GM23248 (cell line): ENCODE measurements at regions not wholly inside any gene's neighbourhood (a gene's known extent, or its start where the extent isn't known, plus 50 kb on each side); places are given as distances from the start of the nearest gene placed in this dataset.

Experiments used
- DNase-seq: peaks from one replicate; pipeline ENCODE4 v3.0.0-alpha.2; 2015
- H2AFZ ChIP-seq: fragments of 200-600 bp; sonication (generic); 2 replicates; pipeline ENCODE4 v1.6.1; 2016; ENCODE audit warnings: antibody characterized with exemption
- H3F3A ChIP-seq: fragments of 200-600 bp; sonication (generic); 2 replicates; pipeline ENCODE4 v1.6.1; 2016; ENCODE audit warnings: mild to moderate bottlenecking, antibody characterized with exemption, mixed run types; ENCODE audit not compliant: insufficient read depth
- H3K27ac ChIP-seq: fragments of 200-600 bp; sonication (generic); 2 replicates; pipeline ENCODE4 v1.5.1; 2016; ENCODE audit warnings: mild to moderate bottlenecking
- H3K27me3 ChIP-seq: fragments of 200-600 bp; sonication (generic); replicated peaks from 2 replicates; pipeline ENCODE4 v1.6.1; 2016; ENCODE audit warnings: mild to moderate bottlenecking; ENCODE audit not compliant: insufficient read depth
- H3K36me3 ChIP-seq: fragments of 200-600 bp; sonication (generic); 2 replicates; pipeline ENCODE4 v1.6.1; 2016; ENCODE audit warnings: low read depth, mild to moderate bottlenecking
- H3K4me1 ChIP-seq: fragments of 200-600 bp; sonication (generic); 2 replicates; pipeline ENCODE4 v1.6.1; 2016; ENCODE audit warnings: mild to moderate bottlenecking; ENCODE audit not compliant: insufficient read depth
- H3K4me2 ChIP-seq: fragments of 200-600 bp; sonication (generic); one replicate; pipeline ENCODE4 v1.6.1; 2016; ENCODE audit warnings: mild to moderate bottlenecking; ENCODE audit not compliant: unreplicated experiment
- H3K4me3 ChIP-seq: fragments of 200-600 bp; sonication (generic); 2 replicates; pipeline ENCODE4 v1.5.1; 2016; ENCODE audit warnings: mild to moderate bottlenecking
- H3K79me2 ChIP-seq: fragments of 200-600 bp; sonication (generic); 2 replicates; pipeline ENCODE4 v1.6.1; 2016; ENCODE audit warnings: mild to moderate bottlenecking; ENCODE audit not compliant: insufficient read depth
- H3K9ac ChIP-seq: fragments of 200-600 bp; sonication (generic); 2 replicates; pipeline ENCODE4 v1.6.1; 2016; ENCODE audit warnings: mild to moderate bottlenecking
- H3K9me2 ChIP-seq: fragments of 200-600 bp; sonication (generic); 2 replicates; pipeline ENCODE4 v1.6.1; 2016; ENCODE audit warnings: mixed run types, mild to moderate bottlenecking, moderate library complexity; ENCODE audit not compliant: insufficient read depth
- H3K9me3 ChIP-seq: fragments of 200-600 bp; sonication (generic); one replicate; pipeline ENCODE4 v1.6.1; 2017; ENCODE audit warnings: low read depth
- H4K20me1 ChIP-seq: fragments of 200-600 bp; sonication (generic); 2 replicates; pipeline ENCODE4 v1.6.0; 2016; ENCODE audit not compliant: insufficient read depth
- EZH2 ChIP-seq: fragments of 200-600 bp; sonication (generic); IDR thresholded peaks from 2 replicates; pipeline ENCODE4 v1.6.1; 2018; ENCODE audit warnings: antibody characterized with exemption, mild to moderate bottlenecking; ENCODE audit not compliant: insufficient read depth, poor library complexity, severe bottlenecking
- EZH2phosphoT487 ChIP-seq: fragments of 200-600 bp; sonication (generic); IDR thresholded peaks from 2 replicates; pipeline ENCODE4 v1.6.1; 2018; ENCODE audit warnings: antibody characterized with exemption, moderate library complexity, mild to moderate bottlenecking, low read depth; ENCODE audit not compliant: insufficient read depth
- WGBS, 2 experiments: methylation state at CpG; one replicate each; pipeline ENCODE4 v1.1.6; 2015 to 2017; ENCODE audit warnings: low lambda C conversion rate in 2 of 2, low coverage in 1 of 2; ENCODE audit errors: missing lambda C conversion rate in 2 of 2; 5-methylcytosine and 5-hydroxymethylcytosine counted together
- in situ Hi-C: fragments of 300-500 bp; cut with MboI; formaldehyde crosslinking; loops from 2 replicates; pipeline ENCODE4 v1.15.0; 2020

- H3K9me2 ChIP-seq: no peaks in the 10 kb centered on the region
- WGBS, 2 experiments: 38 to 47% methylated on average over 3 of the region's 3 CpGs
- no peaks in the 10 kb centered on the region for H3K9me3 ChIP-seq
- no peaks in the 10 kb centered on the region for H3K4me1 ChIP-seq
- no peak overlapping the region for H3K9ac ChIP-seq
- in situ Hi-C loops: no loop called here
- no peaks in the 10 kb centered on the region for H3K79me2 ChIP-seq
- H3K27me3 ChIP-seq: no peaks in the 10 kb centered on the region
- H3K4me2 ChIP-seq: no peak overlapping the region
- no peak overlapping the region for H2AFZ ChIP-seq
- H3K27ac ChIP-seq: no peak overlapping the region
- TF ChIP-seq EZH2phosphoT487 (no peak), EZH2 (no peak)
- H3F3A ChIP-seq: no peaks in the 10 kb centered on the region
- no peaks in the 10 kb centered on the region for H3K36me3 ChIP-seq
- no peak for DNase-seq
- H4K20me1 ChIP-seq: no peaks in the 10 kb centered on the region
- no peak overlapping the region for H3K4me3 ChIP-seq
Measured at GRCh38 chr11:97854357-97854756, 1166.4 kb upstream of the CNTN5 start.

- Histone ChIP-seq H3K9me2 (no peaks in the 10 kb centered on the region), H3K27me3 (no peaks in the 10 kb centered on the region), H3K27ac (no peak overlapping the region), H3F3A (no peaks in the 10 kb centered on the region), H3K9me3 (no peaks in the 10 kb centered on the region), H4K20me1 (no peaks in the 10 kb centered on the region), H3K4me3 (no peak overlapping the region), H3K79me2 (no peaks in the 10 kb centered on the region), H3K4me2 (no peak overlapping the region), H3K36me3 (no peaks in the 10 kb centered on the region), H3K9ac (no peak overlapping the region), H3K4me1 (no peaks in the 10 kb centered on the region), H2AFZ (no peak overlapping the region)
- TF ChIP-seq EZH2phosphoT487 (no peak), EZH2 (no peak)
- WGBS, 2 experiments: 45 to 49% methylated on average over 14 of the region's 14 CpGs
- no peak for DNase-seq
- in situ Hi-C loops: no loop called here
Measured at GRCh38 chr11:97854877-97855276, 1165.9 kb upstream of the CNTN5 start.

- H3K27me3 ChIP-seq: no peaks in the 10 kb centered on the region
- no peak for DNase-seq
- H3F3A ChIP-seq: no peaks in the 10 kb centered on the region
- in situ Hi-C loops: no loop called here
- no peaks in the 10 kb centered on the region for H4K20me1 ChIP-seq
- TF ChIP-seq EZH2 (no peak), EZH2phosphoT487 (no peak)
- no peak overlapping the region for H2AFZ ChIP-seq
- H3K79me2 ChIP-seq: no peaks in the 10 kb centered on the region
- no peaks in the 10 kb centered on the region for H3K9me3 ChIP-seq
- no peak overlapping the region for H3K4me3 ChIP-seq
- H3K9ac ChIP-seq: no peak overlapping the region
- H3K4me2 ChIP-seq: no peak overlapping the region
- no peak overlapping the region for H3K27ac ChIP-seq
- no peaks in the 10 kb centered on the region for H3K36me3 ChIP-seq
- H3K4me1 ChIP-seq: no peaks in the 10 kb centered on the region
- no peaks in the 10 kb centered on the region for H3K9me2 ChIP-seq
- 4 to 5% methylated on average over 2 of the region's 2 CpGs for WGBS, 2 experiments
Measured at GRCh38 chr11:97856666-97857065, 1164.1 kb upstream of the CNTN5 start.

- in situ Hi-C loops: no loop called here
- TF ChIP-seq EZH2 (no peak), EZH2phosphoT487 (no peak)
- WGBS, 2 experiments: 8 to 14% methylated on average over 1 of the region's 1 CpG
- no peak overlapping the region for H3K27ac ChIP-seq
- no peak overlapping the region for H2AFZ ChIP-seq
- no peaks in the 10 kb centered on the region for H3F3A ChIP-seq
- no peaks in the 10 kb centered on the region for H3K36me3 ChIP-seq
- no peak overlapping the region for H3K4me2 ChIP-seq
- no peaks in the 10 kb centered on the region for H4K20me1 ChIP-seq
- no peaks in the 10 kb centered on the region for H3K27me3 ChIP-seq
- H3K9me3 ChIP-seq: no peaks in the 10 kb centered on the region
- H3K4me1 ChIP-seq: no peaks in the 10 kb centered on the region
- no peak overlapping the region for H3K9ac ChIP-seq
- no peaks in the 10 kb centered on the region for H3K9me2 ChIP-seq
- no peak overlapping the region for H3K4me3 ChIP-seq
- DNase-seq: no peak
- H3K79me2 ChIP-seq: no peaks in the 10 kb centered on the region
Measured at GRCh38 chr11:97860237-97860636, 1160.5 kb upstream of the CNTN5 start.

GRCh38 chr11:97862021-97862420 is 1158.7 kb upstream of the CNTN5 start:
- no peak for TF ChIP-seq EZH2
- TF ChIP-seq EZH2phosphoT487: no peak
- H3K9ac ChIP-seq: no peak overlapping the region
- 14 to 15% methylated on average over 4 of the region's 4 CpGs for WGBS, 2 experiments

More at GRCh38 chr11:97862021-97862420, 1158.7 kb upstream of the CNTN5 start:
- Histone ChIP-seq H3K27ac (no peak overlapping the region), H3K36me3 (no peaks in the 10 kb centered on the region), H3K27me3 (no peaks in the 10 kb centered on the region), H3K79me2 (no peaks in the 10 kb centered on the region), H3K4me2 (no peak overlapping the region), H3K9me2 (no peaks in the 10 kb centered on the region), H3K4me1 (no peaks in the 10 kb centered on the region), H4K20me1 (no peaks in the 10 kb centered on the region), H3K4me3 (no peak overlapping the region), H3K9me3 (no peaks in the 10 kb centered on the region), H2AFZ (no peak overlapping the region), H3F3A (no peaks in the 10 kb centered on the region)
- in situ Hi-C loops: no loop called here
- no peak for DNase-seq
